SU-DHL-6 (cell line): ENCODE measurements at regions not wholly inside any gene's neighbourhood (a gene's known extent, or its start where the extent isn't known, plus 50 kb on each side); places are given as distances from the start of the nearest gene placed in this dataset.

ENCODE experiments used
- H2AFZ ChIP-seq: fragments of 200-600 bp; sonication (generic); 2 replicates; pipeline ENCODE4 v1.6.1; 2014; ENCODE audit warnings: low read depth, mild to moderate bottlenecking, moderate library complexity, mixed read lengths, antibody characterized with exemption, low read length; ENCODE audit not compliant: severe bottlenecking
- H3F3A ChIP-seq: fragments of 200-600 bp; shearing (Covaris generic); 2 replicates; pipeline ENCODE4 v1.6.0; 2016; ENCODE audit warnings: antibody characterized with exemption, mild to moderate bottlenecking; ENCODE audit not compliant: insufficient read depth
- H3K27ac ChIP-seq: fragments of 200-600 bp; sonication (generic); 2 replicates; pipeline ENCODE4 v1.5.1; 2016; ENCODE audit warnings: low read depth, mild to moderate bottlenecking, low read length, moderate library complexity, mixed read lengths
- H3K27me3 ChIP-seq: fragments of 200-600 bp; sonication (generic), shearing (Covaris generic); 2 replicates; pipeline ENCODE4 v1.6.0; 2014; ENCODE audit warnings: mild to moderate bottlenecking, low read length
- H3K36me3 ChIP-seq: fragments of 200-600 bp; sonication (generic); 2 replicates; pipeline ENCODE4 v1.6.1; 2014; ENCODE audit warnings: mild to moderate bottlenecking, low read length, mixed read lengths
- H3K4me2 ChIP-seq: fragments of 300-600, 200-600 bp; shearing (Covaris generic), sonication (generic); 2 replicates; pipeline ENCODE4 v1.6.0; 2014; ENCODE audit warnings: low read length, low read depth, mild to moderate bottlenecking; ENCODE audit not compliant: poor library complexity, severe bottlenecking
- H3K4me3 ChIP-seq: fragments of 200-600 bp; sonication (generic); 2 replicates; pipeline ENCODE4 v1.5.1; 2014; ENCODE audit warnings: antibody characterized with exemption, low read length, mild to moderate bottlenecking, mixed read lengths; ENCODE audit not compliant: insufficient read depth, poor library complexity, severe bottlenecking
- H3K79me2 ChIP-seq: fragments of 200-600 bp; sonication (generic); 2 replicates; pipeline ENCODE4 v1.6.1; 2014; ENCODE audit warnings: mild to moderate bottlenecking, low read length, moderate library complexity; ENCODE audit not compliant: insufficient read depth
- H3K9ac ChIP-seq: fragments of 200-600 bp; sonication (generic); 2 replicates; pipeline ENCODE4 v1.7.0; 2014; ENCODE audit warnings: mild to moderate bottlenecking, low read length
- H3K9me2 ChIP-seq: fragments of 200-600 bp; sonication (generic); replicated peaks from 2 replicates; pipeline ENCODE4 v1.6.1; 2014; ENCODE audit warnings: low read length; ENCODE audit not compliant: insufficient read depth
- H3K9me3 ChIP-seq: fragments of 200-600 bp; sonication (generic); 2 replicates; pipeline ENCODE4 v1.6.1; 2014; ENCODE audit warnings: low read length, mixed read lengths; ENCODE audit not compliant: insufficient read depth
- H4K20me1 ChIP-seq: fragments of 200-600 bp; sonication (generic); 2 replicates; pipeline ENCODE4 v1.6.1; 2014; ENCODE audit warnings: low read depth, mild to moderate bottlenecking, antibody characterized with exemption, low read length, moderate library complexity, mixed read lengths
- CTCF ChIP-seq: fragments of 200-600 bp; sonication (generic); IDR thresholded peaks from one replicate; pipeline ENCODE4 v1.5.1; 2017; ENCODE audit warnings: antibody characterized with exemption, mild to moderate bottlenecking, low read length, moderate library complexity; ENCODE audit not compliant: insufficient read depth, poor library complexity, severe bottlenecking
- EZH2phosphoT487 ChIP-seq: fragments of 200-600 bp; sonication (generic), shearing (Covaris generic); conservative IDR thresholded peaks from 2 replicates; pipeline ENCODE4 v1.6.1; 2018; ENCODE audit warnings: mild to moderate bottlenecking, antibody characterized with exemption, low read length, moderate library complexity, mixed read lengths

- no peak for TF ChIP-seq CTCF
- TF ChIP-seq EZH2phosphoT487 = no peak
- Histone ChIP-seq H4K20me1 (no peaks in the 10 kb centered on the region), H3K36me3 (no peaks in the 10 kb centered on the region), H3K27me3 (no peaks in the 10 kb centered on the region), H3K9ac (no peak overlapping the region), H3K9me2 (no peaks in the 10 kb centered on the region), H3K79me2 (no peaks in the 10 kb centered on the region), H3K4me2 (no peak overlapping the region), H3K4me3 (no peak overlapping the region), H3K27ac (no peak overlapping the region), H3F3A (no peaks in the 10 kb centered on the region), H2AFZ (no peak overlapping the region), H3K9me3 (no peaks in the 10 kb centered on the region)
Observed at GRCh38 chr2:234403074-234403473, 93.8 kb downstream of the ARL4C start.

DNA sequence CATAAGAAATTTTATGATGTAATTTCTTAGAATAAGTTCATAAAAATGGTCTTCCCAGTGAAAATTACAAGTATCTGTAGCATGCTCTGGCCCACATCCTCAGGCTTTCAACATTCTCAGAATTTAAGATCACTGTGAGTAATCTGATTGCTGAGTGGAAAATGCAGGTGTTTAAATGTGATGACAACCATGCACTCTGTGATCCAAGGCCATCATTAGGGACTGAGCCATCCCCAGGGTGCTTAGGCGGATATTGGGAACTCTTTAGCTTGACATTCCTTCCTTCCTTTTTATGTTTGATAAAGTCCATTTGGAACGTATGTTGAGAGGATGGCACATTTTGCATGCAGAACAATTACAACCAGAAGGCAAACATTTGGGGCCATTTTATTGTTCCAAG lies 95.5 kb downstream of the ARL4C start:
- Histone ChIP-seq H2AFZ (no peak overlapping the region), H3F3A (no peaks in the 10 kb centered on the region), H3K9me3 (no peaks in the 10 kb centered on the region), H3K4me3 (no peak overlapping the region), H3K9ac (no peak overlapping the region), H3K4me2 (no peak overlapping the region), H4K20me1 (no peaks in the 10 kb centered on the region), H3K27ac (no peak overlapping the region), H3K9me2 (no peaks in the 10 kb centered on the region), H3K79me2 (no peaks in the 10 kb centered on the region), H3K36me3 (no peaks in the 10 kb centered on the region), H3K27me3 (no peaks in the 10 kb centered on the region)
- TF ChIP-seq EZH2phosphoT487 (no peak), CTCF (no peak)

GRCh38 chr2:234399451-234400246 lies 97.2 kb downstream of the ARL4C start:
- H3K36me3 ChIP-seq = no peaks in the 10 kb centered on the region
- TF ChIP-seq EZH2phosphoT487 = no peak
- TF ChIP-seq CTCF = no peak
- H3K9ac ChIP-seq = no peak overlapping the region
- no peak overlapping the region for H3K4me2 ChIP-seq
- no peak overlapping the region for H3K27ac ChIP-seq
- H3K4me3 ChIP-seq = no peak overlapping the region
- H4K20me1 ChIP-seq = no peaks in the 10 kb centered on the region
- no peaks in the 10 kb centered on the region for H3K79me2 ChIP-seq
- H3K9me2 ChIP-seq = no peaks in the 10 kb centered on the region
- no peaks in the 10 kb centered on the region for H3K9me3 ChIP-seq
- no peaks in the 10 kb centered on the region for H3K27me3 ChIP-seq
- no peaks in the 10 kb centered on the region for H3F3A ChIP-seq
- H2AFZ ChIP-seq = no peak overlapping the region
